SKM-1 treated with dmso at 0.1 percent for 144 hours (cell line): ENCODE measurements at regions not wholly inside any gene's neighbourhood (a gene's known extent, or its start where the extent isn't known, plus 50 kb on each side); places are given as distances from the start of the nearest gene placed in this dataset.
"Not testable (repeated sequence)": the region's sequence is repeated elsewhere in the genome, so short reads cannot be mapped to it uniquely, and the experiment has no call there.

Experiments
- DNase-seq: peaks from one replicate; lab custom pipeline; 2025; ENCODE audit not compliant: unreplicated experiment; lab: John Stamatoyannopoulos, UW

DNA sequence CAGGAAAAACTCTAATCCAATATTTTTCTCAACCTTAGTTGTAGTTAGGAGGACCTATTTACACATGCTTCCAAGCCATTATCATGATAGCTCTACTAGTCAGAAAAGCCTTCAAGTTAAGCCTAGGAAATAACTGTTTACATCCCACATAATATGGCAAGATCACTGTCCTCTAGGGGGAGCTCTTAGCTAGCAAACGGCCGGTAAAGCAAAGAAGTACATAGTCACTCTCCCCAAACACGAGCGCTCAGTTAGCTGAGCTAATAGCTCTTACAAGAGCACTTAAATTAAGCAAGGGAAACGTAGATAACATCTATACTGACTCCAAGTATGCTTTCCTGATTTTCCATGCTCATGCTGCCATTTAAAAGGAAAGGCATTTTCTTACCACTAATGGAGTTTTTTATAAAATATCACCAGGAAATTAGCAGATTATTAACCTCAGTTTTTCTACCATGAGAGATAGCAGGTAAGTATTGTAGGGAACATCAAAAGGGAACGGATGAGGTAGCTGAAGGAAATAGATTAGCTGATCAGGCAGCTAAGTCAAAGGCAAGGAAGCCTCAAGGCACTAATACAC is 100.6 kb upstream of the PABPC3 start:
- DNase-seq, result peak; percentile 69

DNA sequence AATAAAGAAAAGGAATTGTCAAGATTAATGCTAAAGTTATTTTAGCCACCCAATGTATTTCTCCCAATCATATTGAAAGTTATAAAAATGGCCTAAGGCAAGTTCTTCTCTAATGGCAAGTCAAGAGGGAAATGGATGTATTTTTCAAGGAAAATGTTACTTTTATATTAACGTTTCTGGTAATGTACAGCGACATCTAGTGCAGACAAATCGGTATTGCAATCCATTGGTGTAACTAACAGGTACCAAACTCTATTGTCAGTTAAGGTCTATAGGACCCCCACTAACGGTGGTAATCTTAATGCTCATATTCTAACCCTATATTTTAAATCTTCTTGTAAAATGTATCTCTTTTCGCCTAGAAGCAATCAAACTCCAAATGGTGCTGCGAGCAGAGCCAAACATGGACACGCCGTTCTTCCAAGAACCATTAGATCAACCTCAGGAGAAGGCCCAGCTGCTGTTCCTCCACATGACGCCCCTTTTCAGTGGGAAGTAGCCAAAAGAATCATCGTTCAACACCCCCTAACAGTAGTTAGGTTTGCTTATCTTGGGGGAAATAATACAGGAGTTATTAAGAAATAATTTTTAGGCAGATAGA is 98.5 kb upstream of the PABPC3 start:
- no peak for DNase-seq

DNA sequence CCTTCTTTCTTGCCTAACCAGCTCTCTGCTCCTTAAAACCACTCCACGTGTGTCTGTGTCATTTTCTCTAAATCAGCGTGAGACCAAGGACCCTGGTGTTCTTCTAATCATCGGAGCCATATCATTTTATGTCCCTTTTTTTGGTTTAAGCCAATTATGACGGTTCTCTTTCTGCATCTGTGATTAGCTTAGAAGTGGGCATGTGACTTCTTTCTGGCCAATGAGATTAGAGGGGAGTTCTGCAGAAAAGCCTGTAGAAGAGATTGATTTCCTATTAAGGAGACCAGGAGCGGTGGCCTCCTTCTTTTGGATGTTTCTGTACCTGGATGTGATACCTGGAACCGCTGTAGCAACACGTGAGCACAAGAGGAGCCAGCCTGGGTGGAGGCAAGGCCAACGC is 97.5 kb upstream of the PABPC3 start:
- no peak for DNase-seq

DNA sequence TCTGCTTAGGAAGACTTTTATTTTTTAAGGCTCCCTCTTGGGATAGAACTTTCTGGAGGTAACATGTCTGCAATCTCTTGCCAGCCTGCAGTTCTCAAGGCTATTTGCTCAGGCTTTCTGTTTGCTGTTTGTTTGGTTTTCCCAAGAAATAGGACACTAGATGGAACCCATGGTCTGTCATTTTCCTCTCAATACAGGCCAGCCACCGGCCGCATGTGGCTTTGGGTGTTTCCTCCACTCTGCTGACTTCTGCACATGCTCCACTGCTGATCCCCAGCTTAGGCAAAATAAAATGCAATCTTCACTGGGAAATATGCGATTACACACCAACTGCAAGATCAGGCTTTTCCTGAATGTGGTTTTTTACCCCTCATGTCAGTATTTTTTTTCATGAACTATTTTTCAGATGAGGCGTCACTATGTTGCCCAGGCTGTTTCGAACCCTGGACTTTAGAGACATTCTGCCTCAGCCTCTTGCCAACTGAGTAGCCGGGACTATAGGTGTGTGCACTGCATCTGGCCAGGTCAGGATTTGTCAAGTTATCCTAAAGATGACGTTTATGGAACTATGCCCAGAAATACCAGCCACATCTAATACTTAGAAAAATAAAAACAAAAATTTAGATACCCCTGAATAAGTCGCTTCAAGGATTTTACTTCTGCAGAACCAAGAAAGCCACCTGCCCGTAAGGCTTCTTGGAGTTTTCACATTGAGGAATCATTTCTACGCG is 94.3 kb upstream of the PABPC3 start:
- no peak for DNase-seq

DNA sequence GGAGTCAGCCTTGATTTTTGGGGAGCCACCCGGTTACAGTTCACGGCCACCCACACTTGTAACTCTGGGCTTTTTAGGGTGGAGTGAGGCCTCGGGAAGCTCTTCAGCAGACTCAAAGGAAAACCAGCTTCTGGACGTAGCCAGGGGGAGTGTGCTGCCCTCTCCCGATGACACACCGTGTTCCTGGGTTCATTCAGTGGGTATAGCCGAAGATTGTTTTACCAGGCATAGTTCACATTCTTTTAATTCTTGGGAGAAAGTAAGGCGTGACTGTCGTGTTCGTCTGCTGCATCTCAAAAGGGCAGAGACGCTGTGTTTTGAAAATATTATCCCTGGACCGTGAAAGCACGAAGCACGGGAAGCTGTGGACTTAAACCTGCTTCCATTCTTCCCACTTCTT is 93.6 kb upstream of the PABPC3 start:
- not testable (repeated sequence) for DNase-seq

DNA sequence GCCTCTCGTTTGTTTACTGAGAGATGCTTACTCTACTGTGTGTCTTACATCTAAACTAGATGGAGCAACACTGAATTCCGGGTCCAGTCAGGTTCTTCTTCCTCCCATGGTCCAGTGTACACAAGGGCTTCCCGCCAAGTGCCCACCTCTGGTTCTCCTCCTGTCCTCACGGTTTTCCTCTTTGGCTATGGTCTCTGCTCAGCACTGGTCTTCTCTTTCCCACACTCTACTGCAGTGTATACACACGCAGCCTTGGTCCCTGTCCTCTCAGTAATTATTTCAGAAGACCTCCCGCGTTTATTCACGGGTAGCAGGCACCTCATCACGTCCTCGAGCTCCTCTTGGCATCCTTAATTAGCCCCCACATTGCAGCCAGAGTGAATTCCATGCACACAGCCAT is 91.4 kb upstream of the PABPC3 start:
- DNase-seq, result not testable (repeated sequence)

DNA sequence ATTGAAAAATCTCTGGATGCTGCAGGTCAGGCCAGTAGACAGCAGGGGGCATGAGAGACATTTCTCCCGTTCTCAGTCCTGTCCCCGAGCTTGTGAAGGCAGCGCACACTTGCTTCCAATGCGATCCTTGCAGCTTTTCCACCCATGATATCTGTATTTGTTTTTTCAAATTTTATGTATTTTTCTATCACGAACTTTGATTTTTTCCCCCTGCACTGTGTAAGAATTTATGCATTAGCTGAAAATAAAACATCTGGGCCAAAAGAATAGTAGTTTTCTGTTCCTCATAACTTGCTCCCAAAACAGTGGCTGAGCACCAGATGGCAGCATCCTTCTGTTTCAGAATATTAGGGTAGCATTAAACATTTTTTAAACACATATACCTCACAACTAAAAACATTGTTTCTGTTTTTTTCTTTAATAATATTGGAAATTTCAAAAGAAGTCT is 90.9 kb upstream of the PABPC3 start:
- not testable (repeated sequence) for DNase-seq

DNA sequence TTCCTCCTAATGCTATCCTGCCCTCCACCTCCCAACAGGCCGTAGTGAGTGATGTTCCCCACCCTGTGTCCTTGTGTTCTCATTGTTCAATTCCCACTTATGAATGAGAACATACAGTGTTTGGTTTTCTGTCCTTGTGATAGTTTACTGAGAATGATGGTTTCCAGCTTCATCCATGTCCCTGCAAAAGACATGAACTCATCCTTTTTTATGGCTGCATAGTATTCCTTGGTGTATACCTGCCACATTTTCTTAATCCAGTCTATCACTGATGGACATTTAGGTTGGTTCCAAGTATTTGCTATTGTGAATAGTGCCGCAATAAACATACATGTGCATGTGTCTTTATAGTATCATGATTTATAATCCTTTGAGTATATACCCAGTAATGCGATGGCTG is 88.5 kb upstream of the PABPC3 start:
- DNase-seq, result not testable (repeated sequence)

DNA sequence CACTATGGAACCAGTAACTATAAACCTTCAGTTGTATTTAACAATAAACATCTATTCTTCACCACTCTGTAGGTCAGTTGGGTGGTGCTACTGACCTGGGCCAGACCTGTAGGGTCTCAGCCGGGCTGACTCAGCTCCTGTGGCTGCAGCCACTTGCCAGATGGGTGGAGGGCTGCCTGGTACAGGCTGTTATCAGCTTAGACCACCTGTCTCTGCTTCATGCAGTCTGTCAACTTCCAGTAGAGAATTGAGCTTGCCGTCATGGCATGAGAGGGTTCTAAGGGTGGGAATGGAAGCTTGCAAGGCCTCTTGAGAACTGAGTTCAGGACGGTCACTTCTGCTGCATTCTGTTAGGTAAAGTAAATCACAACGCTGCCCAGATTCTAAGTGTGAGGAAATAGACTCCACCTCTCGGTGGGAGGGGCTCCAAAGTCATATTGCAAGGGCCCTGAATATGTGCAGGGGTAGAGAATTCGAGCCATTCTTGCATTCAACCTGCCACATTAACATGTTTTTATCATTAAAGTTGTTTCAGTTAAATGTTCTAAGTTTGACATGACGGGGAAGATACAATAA is 81.5 kb upstream of the PABPC3 start:
- DNase-seq, result not testable (repeated sequence)

DNA sequence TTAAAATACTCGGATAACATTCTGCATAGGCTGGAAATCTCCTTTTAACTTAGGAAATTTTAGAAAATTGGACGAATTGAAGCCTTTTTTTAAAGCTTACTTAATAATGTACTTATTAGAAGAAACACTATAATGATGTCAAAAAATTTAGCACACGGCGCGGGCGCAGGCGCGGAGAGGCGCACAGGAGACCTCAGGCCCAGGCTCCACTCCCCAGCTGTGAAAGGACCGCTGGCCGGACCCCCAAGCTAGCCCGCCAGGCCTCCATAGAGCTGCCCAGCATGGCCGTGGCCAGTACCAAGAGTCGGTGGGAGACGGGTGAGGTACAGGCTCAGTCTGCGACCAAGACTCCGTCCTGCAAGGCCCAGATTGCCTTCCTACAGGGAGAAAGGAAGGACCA is 78.8 kb upstream of the PABPC3 start:
- not testable (repeated sequence) for DNase-seq

DNA sequence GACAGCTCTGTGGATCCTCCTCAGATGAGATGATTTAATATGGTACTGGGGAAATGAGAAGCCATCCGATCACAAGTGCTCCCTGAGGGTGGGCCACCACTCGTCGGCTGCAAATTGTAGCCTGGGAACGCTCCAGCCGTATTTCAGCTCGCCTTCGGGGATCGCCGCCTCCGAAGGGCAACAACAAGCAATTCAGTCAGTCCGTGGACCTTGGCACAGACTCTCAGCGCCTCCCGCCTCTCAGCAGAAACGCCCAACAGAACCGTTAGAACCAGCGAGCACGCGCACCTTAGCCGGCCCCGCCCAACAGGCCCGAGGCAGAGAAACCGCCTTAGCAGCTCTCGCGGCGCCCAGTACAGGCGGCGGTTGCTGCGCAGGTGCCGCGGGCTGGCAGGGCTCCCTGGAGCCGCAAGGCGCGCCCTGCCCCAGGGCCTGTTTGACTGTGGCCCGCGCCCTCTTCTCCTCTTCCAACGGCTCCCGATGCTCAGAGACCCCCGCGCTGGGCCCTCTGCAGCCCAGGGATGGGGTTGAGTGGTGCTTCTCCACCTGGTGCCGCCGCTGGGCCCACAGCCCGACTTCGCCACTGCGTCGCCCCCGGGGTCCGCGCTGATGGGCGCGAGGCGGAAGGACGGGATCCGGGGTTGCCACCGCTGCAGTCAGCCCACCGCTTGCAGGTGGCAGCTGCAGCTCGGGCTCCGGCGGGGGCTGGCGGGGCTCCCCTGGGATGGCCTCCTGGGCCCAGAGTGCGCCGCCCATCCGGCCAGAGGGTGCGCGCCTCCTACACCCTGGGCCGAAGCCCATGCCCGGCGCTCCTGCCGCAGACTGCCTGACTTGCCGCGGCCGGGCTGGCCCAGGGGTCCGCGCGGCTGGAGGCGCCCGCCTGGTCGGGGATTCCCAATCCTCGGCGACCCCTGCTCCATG is 77.9 kb upstream of the PABPC3 start:
- DNase-seq, result not testable (repeated sequence)

DNA sequence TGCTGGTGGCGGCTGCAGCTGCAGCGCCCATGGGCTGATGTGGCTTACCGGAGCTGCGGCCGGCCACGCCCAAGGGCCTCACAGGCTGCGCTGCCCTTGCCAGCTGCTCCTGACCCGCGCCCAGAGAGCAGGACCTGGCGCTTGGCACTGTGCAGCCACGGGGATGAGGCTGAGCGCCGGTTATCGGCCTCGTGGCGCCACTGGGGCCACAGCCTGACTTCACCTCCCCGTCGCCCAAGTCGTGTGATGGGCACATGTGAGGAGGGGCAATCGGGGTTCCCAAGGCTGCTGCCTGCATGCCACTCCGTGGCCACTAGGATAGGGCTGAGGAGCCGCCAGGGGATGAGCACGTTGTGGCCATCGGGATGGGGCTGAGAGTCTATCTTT is 77.2 kb upstream of the PABPC3 start:
- no peak for DNase-seq

DNA sequence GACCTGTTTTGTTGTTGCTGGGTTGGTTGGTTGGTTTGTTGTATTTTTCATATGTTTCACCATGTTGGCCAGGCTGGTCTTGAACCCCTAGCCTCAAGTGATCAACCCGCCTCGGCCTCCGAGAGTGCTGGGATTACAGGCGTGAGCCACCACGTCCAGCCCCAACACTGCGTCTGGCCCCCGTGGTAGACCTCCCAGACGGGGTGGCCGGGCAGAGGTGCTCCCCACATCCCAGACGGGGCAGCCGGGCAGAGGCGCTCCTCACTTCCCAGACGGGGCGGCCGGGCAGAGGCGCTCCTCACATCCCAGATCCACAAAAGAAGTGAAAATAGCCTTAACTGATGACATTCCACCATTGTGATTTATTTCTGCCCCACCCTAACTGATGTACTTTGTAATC is 76.2 kb upstream of the PABPC3 start:
- not testable (repeated sequence) for DNase-seq

DNA sequence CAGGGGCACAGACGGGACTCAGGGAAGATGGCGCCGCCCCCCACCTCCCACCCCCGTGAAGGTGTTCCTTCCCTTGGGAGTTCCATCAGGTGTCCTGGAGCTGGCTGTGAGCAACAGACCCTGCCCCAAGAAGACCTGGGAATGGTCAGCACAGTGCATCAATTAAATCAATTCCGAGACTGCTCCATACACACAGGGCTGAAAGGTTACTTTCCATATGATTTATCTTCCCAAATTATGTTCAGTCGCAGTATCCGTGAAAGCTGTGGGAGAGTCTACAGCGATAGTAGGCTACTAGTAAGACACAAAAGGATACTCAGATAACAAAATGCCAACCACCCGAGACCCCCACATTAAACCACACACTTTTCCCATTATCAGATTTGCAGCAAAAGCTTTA is 71.8 kb upstream of the PABPC3 start:
- no peak for DNase-seq

DNA sequence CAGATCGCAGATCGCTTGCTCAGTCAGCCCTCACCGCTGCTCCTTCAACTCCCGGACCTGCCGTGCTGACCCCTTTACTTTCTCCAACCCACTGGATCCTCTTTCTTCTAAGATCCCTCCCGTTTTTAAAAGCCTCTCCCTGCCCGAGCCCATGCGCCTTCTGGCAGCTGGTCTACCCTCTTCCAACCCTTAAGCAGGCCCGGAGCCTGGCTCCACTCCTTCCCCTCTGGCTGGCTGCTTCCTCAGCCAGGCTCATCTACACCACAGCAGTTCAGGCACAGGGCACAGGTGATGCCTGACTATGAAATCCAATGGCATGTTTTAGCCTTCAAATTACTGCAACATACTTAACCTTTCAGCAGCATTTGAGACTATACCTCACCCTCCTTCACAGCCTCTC is 63.8 kb upstream of the PABPC3 start:
- no peak for DNase-seq

DNA sequence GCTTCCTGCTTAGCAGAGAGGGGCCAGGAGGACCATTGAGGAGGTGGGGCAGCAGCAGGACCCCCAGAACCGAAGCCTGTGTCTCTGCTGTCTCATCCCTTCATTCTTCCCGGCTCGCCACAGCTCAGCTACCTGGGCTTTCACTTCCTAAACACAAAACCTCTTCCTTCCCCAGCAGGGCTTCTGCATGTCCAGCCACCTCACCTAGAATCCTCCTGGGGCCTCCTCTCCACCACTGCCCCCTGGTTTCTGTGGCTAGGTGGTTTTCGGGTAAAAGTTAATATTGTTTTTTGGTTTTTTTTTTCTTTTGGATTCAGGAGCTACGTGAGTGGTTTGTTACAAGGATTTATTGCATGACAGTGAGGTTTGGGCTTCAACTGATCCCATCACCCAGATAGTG is 61.8 kb upstream of the PABPC3 start:
- DNase-seq, result no peak

DNA sequence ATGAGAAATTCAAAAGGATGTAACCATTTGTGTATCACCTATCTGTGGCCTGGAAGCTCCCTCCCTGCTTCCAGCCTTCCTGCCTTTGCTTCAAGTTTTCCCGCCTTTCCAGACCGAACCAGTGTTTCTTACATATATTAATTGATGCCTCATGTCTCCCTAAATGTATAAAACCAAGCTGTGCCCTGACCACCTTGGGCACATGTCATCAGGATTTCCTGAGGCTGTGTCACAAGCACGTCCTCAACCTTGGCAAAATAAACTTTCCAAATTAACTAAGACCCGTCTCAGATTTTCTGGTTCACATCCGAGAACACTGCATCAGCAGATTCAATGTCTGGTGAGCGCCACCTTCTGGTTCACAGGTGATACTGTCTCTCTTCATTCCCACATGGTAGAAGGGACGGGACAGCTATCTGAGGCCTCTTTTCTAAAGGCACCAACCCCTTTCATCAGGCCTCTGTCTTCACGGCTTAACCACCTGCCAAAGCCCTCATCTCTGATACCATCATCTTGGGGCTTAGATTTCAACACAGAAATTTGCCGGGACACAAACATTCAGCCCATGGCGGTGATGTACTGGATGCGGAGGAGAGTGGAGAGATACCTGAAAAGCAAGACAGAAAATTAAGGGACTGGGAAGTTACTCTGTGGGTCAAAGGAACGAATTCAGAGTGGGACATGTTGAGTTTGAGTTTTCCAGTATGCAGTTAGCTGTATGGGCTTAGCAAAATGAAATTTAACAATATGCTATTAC is 58.7 kb upstream of the PABPC3 start:
- peak; percentile 24 for DNase-seq

DNA sequence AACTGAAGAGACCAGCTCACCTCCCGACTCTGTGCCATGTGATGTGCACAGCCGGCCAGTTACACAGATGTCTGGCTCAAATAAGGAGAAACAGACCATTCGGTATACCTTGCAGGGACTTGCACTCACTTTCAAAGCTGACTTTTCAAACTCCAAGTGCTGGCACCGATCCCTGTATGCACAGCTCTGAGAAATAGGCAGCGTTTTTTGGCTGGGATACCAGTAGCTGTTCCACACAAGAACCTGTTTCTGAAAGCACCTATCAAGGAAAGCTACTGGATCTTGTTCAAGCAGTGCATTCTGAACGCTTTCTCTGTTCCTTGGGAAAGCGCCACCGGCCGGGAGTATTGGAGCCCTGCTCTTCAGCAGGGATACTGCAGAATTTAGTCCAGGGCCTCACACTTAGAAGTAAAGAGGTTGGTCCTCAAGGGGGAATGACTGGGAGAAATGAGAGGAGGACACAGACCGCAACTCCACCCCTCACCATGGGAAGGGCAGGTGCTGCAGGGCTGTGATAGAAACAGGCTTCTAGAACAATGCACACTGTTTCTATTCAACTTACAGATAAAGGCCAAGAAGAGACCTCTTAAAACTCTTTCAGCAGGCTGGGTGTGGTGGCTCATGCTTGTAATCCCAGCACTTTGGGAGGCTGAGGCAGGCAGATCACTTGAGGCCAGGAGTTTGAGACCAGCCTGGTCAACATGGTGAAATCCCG is 53.6 kb upstream of the PABPC3 start:
- no peak for DNase-seq

DNA sequence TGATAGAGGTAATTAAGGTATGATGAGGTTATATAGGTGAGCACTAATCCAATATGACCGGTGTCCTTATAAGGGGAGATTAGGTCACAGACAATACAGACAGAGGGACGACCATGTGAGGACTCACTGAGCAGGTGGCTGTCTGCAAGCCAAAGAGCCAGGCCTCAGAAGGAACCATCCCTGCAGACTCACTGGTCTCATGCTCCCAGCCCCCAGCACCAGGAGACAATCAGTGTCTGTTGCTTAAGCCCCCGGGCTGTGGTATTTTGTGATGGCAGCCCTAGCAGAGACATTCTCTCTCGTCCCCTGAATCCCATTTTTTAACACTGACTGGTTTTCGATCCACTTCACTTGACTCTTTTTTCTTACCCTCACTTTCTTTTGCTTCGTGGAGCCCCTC is 51.9 kb upstream of the PABPC3 start:
- no peak for DNase-seq
